PC-3 (cell line): ENCODE measurements at regions not wholly inside any gene's neighbourhood (a gene's known extent, or its start where the extent isn't known, plus 50 kb on each side); places are given as distances from the start of the nearest gene placed in this dataset.

Experiments used
- CTCF ChIP-seq: fragments of 300-600 bp; sonication (generic); conservative IDR thresholded peaks from 2 replicates; pipeline ENCODE4 v1.5.1; 2017; ENCODE audit warnings: antibody characterized with exemption, low read depth, mild to moderate bottlenecking, low read length
- EZH2 ChIP-seq: fragments of 300-600 bp; sonication (generic); IDR thresholded peaks from one replicate; pipeline ENCODE4 v1.6.1; 2017; ENCODE audit warnings: antibody characterized with exemption, mild to moderate bottlenecking, low read length; ENCODE audit not compliant: unreplicated experiment
- EZH2phosphoT487 ChIP-seq: fragments of 300-600 bp; sonication (generic); IDR thresholded peaks from 2 replicates; pipeline ENCODE4 v1.6.1; 2018; ENCODE audit warnings: mild to moderate bottlenecking, antibody characterized with exemption, low read length, borderline replicate concordance

- TF ChIP-seq CTCF (no peak), EZH2phosphoT487 (no peak), EZH2 (no peak)
Observed at GRCh38 chr18:49663899-49664890, 102.3 kb downstream of the LIPG start.
